Vagina (tissue), 2 donors: ENCODE measurements at regions not wholly inside any gene's neighbourhood (a gene's known extent, or its start where the extent isn't known, plus 50 kb on each side); places are given as distances from the start of the nearest gene placed in this dataset.
"Not testable (repeated sequence)": the region's sequence is repeated elsewhere in the genome, so short reads cannot be mapped to it uniquely, and the experiment has no call there.

Experiments used
- POLR2A ChIP-seq, 2 donors: fragments of 450-650 bp; IDR thresholded peaks; one replicate each; pipeline ENCODE4 v1.6.1; 2017; ENCODE audit warnings: antibody characterized with exemption in 2 of 2, mild to moderate bottlenecking in 2 of 2, moderate library complexity in 2 of 2
- TF ChIP-seq, protein P1 (sequence below), 3 experiments: fragments of 450-650 bp in 2 of 3; fragments of 200-600 bp in 1 of 3; sonication (generic) in 1 of 3; IDR thresholded peaks; one replicate each; pipeline ENCODE4 v1.5.1; 2017 to 2019; ENCODE audit warnings: antibody characterized with exemption in 3 of 3, mild to moderate bottlenecking in 2 of 3, moderate library complexity in 2 of 3

DNA sequence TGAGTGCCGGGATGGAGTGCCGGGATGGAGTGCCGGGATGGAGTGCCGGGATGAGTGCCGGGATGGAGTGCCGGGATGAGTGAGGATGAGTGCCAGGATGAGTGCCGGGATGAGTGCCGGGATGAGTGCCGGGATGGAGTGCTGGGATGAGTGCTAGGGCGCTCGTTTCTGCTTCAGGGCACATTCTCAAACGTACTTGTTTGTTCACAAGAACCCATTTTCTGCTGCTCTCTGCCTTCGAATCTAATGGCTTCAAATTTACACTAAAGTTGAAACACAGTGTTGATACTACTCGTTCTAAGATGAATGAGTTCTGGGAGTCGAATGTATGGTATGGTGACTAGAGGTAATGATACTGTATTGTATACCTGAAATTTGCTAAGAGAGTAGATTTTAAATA, 50.6 kb upstream of the HELT start:
- TF ChIP-seq POLR2A (IDR thresholded peaks at IDR 0.05) = not testable (repeated sequence)
- TF ChIP-seq, protein P1, sequence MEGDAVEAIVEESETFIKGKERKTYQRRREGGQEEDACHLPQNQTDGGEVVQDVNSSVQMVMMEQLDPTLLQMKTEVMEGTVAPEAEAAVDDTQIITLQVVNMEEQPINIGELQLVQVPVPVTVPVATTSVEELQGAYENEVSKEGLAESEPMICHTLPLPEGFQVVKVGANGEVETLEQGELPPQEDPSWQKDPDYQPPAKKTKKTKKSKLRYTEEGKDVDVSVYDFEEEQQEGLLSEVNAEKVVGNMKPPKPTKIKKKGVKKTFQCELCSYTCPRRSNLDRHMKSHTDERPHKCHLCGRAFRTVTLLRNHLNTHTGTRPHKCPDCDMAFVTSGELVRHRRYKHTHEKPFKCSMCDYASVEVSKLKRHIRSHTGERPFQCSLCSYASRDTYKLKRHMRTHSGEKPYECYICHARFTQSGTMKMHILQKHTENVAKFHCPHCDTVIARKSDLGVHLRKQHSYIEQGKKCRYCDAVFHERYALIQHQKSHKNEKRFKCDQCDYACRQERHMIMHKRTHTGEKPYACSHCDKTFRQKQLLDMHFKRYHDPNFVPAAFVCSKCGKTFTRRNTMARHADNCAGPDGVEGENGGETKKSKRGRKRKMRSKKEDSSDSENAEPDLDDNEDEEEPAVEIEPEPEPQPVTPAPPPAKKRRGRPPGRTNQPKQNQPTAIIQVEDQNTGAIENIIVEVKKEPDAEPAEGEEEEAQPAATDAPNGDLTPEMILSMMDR (IDR thresholded peaks at IDR 0.05) = not testable (repeated sequence)
